ENCODE measurements at regions not wholly inside any gene's neighbourhood (a gene's known extent, or its start where the extent isn't known, plus 50 kb on each side); places are given as distances from the start of the nearest gene placed in this dataset.

DNA sequence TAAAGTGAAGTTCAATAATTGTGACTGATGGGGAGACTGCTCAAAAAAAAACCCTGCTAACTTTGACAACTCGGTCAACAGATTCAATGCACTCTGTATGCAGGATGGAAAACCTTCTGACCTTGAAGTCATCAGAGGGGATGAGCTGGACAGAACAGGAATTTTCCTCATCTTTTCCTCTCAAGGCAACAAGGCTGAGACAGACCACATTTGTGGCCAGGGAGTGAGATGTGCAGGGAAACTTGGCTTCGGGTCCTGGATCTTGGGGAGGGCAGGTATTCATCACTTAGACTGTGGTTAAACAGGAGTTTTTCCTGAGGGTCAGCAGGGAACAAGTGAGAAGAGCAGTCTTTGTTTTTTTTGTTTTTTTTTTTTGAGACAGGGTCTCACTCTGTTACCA is 100.6 kb downstream of the BAMBI start:
- TF ChIP-seq CTCF (optimal IDR thresholded peaks at IDR 0.05 in 1 of 3, IDR thresholded peaks at IDR 0.05 in 1 of 3, conservative IDR thresholded peaks at IDR 0.05 in 1 of 3; ENCODE audit: extremely low read depth in 1 of 3, insufficient read depth in 2 of 3, low read length in 3 of 3) (no peak), EZH2 (IDR thresholded peaks at IDR 0.05; ENCODE audit: low read length) (no peak)
